HG03097 (cell line): ENCODE measurements at regions not wholly inside any gene's neighbourhood (a gene's known extent, or its start where the extent isn't known, plus 50 kb on each side); places are given as distances from the start of the nearest gene placed in this dataset.
A peak's percentile ranks its signal among the peaks of the same experiment; 100 is the strongest.
"Not testable (repeated sequence)": the region's sequence is repeated elsewhere in the genome, so short reads cannot be mapped to it uniquely, and the experiment has no call there.

Source experiments
- ATAC-seq: cut with Tn5 transposase; IDR thresholded peaks from one replicate; pipeline ENCODE4 v1.9.1; 2021; ENCODE audit not compliant: unreplicated experiment, low FRiP score

DNA sequence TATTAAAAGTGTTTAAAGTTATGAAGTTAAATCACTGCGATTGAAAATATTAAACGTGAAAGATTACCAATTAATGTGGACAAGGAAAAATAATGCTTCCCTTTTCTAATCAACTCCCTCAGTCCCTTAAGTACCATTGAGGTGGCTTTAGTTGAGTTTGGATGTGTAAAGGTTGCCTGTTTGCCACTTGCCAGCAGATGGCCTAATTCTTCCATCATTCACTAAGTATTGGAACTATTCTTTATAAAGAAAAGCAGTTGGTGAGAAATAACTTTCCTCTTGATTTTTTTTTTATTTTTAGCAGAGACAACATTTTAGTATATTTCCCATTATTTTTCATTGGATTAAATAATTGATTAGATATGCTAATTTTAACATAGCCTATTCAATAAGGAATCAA lies 295.9 kb upstream of the TACR3 start:
- no peak for ATAC-seq

DNA sequence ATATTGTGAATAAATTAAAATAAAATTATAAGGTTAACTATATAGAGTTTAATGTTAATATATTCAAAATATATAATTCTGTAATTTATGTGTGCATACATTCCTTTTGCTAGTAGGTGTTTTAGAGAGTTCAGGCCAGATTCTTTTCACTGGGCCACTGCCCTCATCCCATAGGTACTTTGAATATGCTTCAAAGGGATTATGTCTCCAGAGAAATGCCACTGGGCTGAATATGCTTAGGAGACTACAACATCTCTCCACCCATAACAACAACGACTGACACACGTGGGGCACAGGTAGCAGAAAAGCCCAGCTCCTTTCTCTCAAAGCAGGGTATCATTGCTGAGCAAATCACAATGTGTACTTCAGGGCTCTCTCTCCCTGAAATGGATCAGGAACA lies 290.9 kb upstream of the TACR3 start:
- no peak for ATAC-seq

DNA sequence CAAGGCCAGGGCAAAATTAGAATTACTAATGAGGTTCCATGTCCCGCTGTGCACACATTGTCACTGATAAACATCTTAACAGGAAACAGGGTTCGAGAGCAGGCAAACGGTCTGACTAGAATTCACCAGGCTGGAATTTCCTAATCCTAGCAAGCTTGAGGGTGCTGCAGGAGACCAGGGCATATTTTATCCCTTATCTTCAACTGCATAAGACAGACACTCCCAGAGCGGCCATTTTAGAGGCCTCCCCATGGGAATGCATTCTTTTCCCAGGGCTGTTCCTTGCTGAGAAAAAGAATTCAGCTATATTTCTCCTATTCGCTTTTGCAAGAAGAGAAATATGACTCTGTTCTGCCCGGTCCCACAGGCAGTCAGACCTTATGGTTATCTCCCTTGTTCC lies 282.5 kb upstream of the TACR3 start:
- ATAC-seq = not testable (repeated sequence)

DNA sequence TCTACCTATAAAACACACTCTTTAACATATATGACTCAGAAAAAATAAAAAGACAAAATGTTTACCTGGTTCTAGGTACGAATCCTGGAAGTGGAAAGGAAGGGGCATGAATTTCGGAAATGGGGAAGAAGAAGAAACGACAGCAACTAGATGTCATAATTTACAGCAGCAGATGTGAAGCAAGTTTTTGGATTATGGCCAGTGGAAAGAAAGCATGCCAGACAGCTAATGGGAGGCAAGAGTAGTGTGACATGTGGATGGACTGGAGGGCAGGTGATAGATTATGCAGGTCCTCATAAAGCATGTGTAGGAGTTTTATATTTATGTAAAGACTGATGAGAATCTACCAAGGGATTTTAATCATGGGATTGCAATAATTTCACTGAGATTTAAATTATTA lies 279.0 kb upstream of the TACR3 start:
- ATAC-seq = no peak

DNA sequence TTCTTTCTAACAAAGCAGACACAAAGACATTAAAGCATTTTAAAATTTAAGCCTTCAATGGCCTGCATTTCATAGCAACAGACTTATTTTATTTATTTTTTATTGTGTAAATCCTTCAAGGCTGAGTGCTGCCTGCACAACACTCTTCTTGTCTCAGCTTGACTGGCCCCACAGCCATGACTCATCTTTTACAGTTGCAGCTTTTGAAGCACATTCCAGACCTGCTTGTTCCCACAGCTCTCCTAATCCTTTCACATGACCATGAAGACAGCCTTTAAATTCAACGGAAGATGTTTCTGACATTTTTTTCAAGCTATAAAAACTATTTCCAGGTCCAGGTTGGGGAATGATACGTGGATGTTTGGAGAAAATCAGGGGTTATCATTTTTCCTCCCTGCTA lies 276.9 kb upstream of the TACR3 start:
- ATAC-seq = no peak

DNA sequence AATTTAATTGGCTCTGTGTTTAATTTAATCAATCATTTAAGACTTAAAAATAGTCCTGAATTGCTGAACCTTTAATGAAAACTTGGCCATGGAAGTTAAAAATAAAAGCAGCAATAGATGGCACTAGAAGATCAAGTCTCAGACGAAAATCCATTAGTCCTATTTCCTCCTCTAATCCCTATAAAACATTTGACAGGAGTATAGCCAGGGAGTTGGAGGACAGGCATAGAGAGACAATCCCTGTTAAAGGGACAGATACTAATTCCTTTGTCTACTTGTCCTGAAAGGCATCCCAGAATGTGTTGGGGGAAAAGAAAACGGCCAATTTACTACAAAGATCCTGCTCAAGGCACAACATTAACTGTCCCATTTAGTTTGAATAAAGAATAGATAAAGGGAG lies 276.3 kb upstream of the TACR3 start:
- ATAC-seq = no peak

DNA sequence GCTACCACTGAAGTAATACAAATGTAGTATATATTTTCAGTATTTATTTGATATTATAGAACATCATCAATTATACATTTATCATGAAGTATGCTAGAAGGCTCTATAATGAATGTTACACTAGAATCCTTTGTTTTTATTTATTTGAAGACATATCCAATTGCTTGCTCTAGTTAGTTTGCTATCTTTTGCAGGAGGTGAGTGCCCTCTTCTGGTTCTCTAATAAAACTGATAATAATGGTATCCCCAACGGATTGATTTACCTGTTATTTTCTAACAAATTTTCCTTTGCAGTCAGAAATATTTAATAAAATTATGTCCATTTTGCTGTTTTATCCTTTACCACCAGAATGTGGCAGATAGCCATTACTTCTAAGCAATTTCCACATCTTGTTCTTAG lies 274.3 kb upstream of the TACR3 start:
- no peak for ATAC-seq

DNA sequence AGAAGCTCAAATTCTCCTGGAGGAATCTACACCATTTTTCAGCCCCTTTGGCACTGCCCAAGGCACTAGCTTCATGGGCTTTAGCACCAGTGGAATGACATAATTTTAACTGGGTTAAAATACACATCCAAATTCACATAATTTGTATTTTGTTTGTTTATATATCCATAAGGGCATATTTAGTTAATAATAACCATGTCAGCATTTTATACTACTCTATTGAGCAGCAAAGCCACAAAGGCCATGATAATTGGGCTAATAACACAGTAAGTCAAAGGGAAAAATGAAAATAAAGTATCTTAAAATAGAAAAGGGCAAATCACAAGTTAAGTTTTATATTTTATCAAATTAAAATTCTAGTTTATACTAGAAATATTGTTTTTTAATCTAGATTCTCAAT lies 262.7 kb upstream of the TACR3 start:
- ATAC-seq = no peak

DNA sequence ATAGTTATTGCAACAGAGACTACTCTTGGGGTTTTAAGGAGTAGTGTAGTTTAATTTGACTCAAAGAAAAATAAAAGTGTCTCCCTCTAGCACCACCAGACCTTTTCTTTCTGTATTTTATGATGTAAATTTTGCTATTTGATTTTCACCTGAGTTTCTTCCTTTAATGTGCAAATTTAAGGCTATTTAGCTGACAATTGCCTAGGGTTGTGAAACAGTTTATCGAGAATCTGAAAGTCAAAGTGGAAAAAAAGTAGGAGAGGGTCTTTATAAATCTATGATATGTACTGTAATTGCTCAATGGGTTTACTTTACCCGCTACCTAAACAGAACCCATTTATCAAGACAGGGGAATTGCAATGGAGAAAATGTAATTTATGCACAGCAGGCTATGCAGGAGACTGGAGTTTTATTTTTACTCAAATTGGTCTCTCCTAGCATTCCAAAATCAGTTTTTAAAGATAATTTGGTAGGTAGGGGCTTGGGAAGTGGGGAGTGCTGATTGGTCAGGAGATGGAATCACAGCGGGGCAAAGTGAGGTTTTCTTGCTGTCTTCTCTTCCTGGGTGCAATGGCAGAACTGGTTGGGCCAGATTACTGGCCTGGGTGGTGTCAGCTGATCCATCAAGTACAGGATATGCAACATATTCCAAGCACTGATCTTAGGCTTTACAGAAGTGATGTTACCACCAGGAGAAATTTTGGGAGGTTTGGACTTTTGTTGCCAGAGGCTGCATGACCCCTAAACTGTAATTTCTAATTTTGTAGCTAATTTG lies 228.6 kb upstream of the TACR3 start:
- ATAC-seq = no peak

DNA sequence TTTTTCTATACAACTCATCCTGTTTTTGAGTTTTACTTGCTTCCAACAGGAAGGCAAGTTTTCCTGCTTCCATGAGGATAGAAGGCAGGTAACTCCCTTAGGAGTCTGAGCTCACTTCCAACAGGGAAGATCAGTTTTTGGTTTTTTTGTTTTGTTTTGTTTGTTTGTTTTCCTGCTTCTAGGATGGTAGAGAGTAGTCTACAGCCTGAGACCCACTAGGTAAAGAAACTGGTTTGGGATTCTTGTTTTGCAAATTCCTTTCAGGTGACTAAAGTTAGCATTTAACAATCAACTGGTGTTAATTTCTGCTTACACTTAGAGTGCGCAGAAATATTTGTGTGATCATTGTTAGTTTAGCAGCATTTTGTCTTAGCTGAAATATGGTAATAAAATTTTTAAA lies 227.8 kb upstream of the TACR3 start:
- no peak for ATAC-seq

DNA sequence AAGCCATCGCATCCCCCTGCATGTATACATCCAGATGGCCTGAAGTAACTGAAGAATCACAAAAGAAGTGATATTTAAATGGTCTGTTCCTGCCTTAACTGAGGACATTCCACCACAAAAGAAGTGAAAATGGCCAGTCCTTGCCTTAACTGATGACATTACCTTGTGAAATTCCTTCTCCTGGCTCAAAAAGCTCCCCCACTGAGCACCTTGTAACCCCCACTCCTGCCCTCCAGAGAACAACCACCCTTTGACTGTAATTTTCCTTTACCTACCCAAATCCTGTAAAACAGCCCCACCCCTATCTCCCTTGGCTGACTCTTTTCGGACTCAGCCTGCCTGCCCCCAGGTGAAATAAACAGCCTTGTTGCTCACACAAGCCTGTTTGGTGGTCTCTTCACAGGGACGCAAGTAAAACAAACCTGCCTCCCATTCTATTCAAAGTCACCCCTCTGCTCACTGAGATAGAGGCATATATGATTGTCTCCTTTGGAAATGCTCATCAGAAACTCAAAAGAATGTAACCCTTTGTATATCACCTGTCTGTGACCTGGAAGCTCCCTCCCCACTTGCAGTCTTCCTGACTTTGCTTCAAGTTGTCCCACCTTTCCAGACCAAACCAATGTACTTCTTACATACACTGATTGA lies 227.0 kb upstream of the TACR3 start:
- not testable (repeated sequence) for ATAC-seq

DNA sequence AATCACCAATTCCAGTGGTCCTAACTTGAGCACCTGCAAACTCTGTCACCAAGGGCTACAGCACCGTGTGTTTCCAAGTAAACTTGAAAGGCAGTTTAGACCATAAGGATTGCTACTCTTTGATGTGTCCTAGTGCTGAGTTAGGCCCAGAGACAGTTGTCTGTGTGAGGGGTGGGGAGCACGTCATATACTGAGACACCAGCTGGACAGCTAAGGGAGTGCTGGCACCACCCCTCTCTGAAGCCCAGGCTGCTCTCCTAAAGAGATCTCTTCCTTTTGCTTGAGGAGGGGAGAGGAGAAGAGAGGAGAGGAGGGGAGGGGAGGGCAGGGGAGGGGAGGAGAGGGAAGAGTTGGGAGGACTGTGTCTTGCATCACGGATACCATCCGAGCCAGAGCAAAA lies 218.7 kb upstream of the TACR3 start:
- no peak for ATAC-seq

DNA sequence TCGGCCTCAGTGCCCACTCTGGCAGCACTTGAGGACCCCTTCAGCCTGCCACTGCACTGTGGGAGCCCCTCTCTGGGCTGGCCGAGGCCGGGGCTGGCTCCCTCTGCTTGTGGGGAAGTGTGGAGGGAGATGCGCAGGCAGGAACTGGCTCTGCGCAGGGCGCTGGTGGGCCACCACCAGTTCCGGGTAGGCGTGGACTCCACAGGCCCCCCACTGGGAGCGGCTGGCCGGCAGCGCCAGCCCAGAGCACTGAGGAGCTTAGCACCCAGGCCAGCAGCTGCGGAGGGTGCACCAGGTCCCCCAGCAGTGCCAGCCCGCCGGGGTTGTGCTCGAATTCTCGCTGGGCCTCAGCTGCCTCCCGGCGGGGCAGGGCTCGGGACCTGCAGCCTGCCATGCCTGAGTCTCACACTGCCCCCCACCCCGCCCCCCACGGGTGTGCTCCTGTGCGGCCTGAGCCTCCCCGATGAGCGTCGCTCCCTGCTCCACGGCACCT lies 216.9 kb upstream of the TACR3 start:
- no peak for ATAC-seq

DNA sequence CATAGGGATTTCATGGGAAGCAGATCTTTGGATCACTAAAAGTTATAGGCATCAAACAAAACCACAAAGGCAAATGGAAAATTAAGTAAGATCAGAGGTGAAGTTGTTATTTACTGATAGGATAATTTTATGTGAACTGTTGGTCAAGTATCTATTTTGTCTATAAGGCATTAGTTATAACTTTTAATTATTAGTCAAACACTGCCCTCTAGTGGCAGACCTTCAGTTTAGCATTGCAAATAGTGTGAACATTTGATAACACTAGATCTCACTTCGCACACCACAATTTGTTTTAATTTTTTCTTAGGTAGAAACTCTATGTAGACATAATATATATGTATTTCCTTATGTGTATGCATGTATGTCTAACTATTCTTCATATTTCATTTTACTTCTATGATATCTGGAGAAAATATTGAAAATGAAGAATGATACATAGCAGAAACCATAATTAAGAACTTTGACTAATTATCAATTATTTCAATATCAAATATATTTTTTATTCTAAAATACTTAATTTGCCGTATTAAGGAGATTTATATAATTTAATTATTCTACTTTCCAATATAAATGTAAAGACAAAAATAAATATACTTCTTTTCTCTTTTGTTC lies 214.5 kb upstream of the TACR3 start:
- ATAC-seq = peak; percentile 85

DNA sequence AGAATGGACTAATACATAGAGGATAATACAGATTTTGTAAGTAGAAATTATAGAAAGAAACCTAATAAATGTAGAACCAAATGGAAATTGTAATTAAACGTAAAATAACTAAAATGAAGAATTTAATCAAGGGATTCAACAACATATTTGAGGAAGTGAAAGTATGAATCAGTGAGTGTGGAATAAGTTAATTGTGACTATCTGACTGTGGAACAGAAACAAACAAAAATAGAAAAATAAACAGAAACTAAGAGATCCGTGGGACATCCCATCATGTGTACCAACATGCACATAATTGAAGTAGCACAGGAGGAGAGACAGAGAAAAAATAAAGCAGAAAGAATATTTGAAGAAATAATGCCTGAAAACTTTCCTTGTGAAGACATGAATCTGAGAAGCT lies 208.6 kb upstream of the TACR3 start:
- no peak for ATAC-seq

DNA sequence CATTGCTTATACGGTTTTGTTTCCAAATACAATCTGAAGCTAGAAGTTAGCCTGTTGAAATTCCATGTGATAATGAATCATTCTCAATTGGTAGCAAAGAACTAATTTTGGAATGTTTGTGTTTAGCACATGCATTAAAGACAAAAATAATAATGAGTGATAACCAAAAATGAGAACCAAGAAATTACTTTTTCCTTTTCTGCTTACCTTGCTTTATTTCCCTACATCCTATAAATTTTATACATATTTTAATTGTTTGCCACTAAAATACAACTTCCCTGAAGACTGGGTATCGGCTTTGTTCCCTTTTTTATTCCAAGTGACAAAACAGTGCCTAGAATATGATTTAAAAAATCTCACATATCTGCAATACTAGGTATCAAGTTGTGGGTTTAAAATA lies 203.8 kb upstream of the TACR3 start:
- ATAC-seq = no peak

DNA sequence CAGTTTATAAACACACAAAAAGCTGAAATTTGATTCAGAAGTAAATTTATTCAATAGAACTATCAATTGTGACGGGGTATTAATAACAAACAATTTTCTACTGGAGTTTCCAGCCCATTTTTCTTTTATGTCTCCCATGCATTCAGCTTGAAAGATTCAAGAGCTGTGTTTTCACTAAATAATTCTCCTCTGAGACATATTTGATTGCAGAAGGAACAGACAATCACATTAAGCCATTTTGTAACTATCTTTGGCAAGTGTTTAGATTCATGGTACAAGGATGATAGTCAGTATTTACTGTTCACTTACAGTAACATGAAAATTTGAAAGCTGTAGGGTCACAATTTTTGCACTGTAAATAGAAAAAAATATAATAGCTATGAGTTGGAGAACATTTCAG lies 198.4 kb upstream of the TACR3 start:
- ATAC-seq = no peak

DNA sequence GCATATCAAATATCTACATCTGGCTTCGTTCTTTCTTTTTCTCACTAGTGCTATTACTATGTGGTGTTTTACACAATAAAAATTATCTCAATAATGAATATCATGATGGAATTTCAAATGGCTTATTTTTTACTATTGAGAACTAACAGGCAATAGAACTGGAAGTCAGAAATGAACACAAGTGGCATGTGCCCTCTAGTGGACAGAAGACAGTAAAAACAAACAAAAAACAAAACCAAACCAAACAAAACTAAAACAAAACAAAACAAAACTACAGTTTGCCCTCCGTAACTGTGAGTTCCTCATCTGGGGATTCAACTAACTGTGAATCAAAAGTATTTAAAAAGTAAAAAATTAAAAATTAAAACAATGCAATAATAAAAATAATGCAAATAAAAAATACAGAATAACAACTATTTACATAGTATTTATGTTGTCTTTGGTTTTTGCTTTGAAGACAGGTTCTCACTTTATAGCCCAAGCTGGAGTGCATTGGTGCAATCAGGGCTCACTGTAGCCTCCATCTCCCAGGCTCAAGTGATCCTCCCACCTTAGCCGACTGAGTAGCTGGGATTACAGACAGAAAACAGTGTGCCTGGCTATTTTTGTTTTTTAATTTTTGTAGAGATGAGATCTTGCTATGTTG lies 195.6 kb upstream of the TACR3 start:
- ATAC-seq = peak; percentile 91

DNA sequence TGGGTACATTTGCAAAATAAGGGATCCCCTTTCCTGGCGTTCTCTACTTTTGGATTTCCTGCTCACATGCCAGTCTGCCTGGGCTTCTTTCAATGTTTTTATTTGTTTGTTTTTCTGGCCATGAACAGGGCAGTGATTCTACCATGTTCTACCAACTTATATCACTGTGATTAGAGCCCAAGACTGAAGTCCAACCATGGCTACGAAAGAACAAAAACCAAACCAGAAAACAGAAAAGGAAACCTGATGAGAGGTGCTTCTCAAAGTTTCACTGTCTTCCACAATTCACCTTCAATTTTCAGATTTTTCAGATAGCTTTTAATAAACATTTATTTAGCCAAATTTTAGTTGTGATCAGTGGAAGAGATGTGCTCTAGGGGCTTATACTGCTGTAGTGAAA lies 187.6 kb upstream of the TACR3 start:
- ATAC-seq = no peak

DNA sequence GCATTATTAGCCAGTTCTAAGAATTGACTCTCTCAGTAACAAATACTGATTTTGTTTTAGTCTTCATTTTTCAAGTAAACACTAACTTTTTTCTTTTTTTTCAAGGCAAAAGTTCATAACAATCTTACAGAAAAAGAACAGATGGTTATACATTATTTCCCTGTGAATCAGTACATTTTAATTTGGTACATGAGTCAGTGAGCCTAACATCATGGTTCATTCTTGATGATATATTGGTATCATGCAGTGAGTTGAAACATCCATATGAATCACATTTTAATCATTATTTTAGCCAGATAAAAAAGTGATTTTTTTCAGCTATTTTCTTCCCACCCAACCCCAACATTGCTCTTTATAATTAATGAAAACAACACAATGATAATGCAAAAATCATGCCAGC lies 184.3 kb upstream of the TACR3 start:
- no peak for ATAC-seq

DNA sequence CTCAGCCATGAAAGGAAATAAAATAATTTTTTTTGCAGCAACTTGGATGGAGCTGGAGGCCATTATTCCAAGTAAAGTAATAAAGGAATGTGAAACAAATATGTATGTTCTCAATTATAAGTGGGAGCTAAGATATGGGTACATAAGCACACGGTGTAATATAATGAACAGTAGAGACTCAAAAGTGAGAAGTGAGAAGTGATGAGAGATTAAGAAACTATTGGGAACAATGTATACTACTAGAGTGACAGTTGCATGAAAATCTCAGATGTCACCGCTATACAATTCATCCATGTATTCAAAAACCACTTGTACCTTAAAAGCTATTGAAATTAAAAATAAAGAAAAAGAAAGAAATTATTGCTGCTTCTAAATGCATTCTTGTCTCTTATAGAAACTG lies 182.9 kb upstream of the TACR3 start:
- no peak for ATAC-seq
